GM18907 (cell line): ENCODE measurements at regions not wholly inside any gene's neighbourhood (a gene's known extent, or its start where the extent isn't known, plus 50 kb on each side); places are given as distances from the start of the nearest gene placed in this dataset.

Source experiments
- ATAC-seq: cut with Tn5 transposase; IDR thresholded peaks from one replicate; pipeline ENCODE4 v1.9.1; 2021; ENCODE audit warnings: mild to moderate bottlenecking, moderate library complexity; ENCODE audit not compliant: unreplicated experiment

GRCh38 chr11:95556342-95557163 is 233.0 kb downstream of the FAM76B start:
- ATAC-seq: peak; percentile 85

- ATAC-seq: peak; percentile 8
Observed at GRCh38 chr11:95556011-95556341, 233.6 kb downstream of the FAM76B start.

GRCh38 chr11:95554911-95555310 is 234.7 kb downstream of the FAM76B start:
- ATAC-seq: no peak

GRCh38 chr11:95549301-95549700 is 240.3 kb downstream of the FAM76B start:
- no peak for ATAC-seq

GRCh38 chr11:95548416-95548815 is 241.2 kb downstream of the FAM76B start:
- ATAC-seq: no peak

GRCh38 chr11:95547976-95548375 is 241.6 kb downstream of the FAM76B start:
- no peak for ATAC-seq

- ATAC-seq: no peak
Observed at GRCh38 chr11:95547186-95547585, 242.4 kb downstream of the FAM76B start.

GRCh38 chr11:95545116-95545875 is 244.3 kb downstream of the FAM76B start:
- ATAC-seq: no peak

GRCh38 chr11:95544095-95544856 is 245.3 kb downstream of the FAM76B start:
- no peak for ATAC-seq

- ATAC-seq: no peak
Observed at GRCh38 chr11:95542868-95543551, 246.6 kb downstream of the FAM76B start.

- ATAC-seq: no peak
Observed at GRCh38 chr11:95541715-95542114, 247.9 kb downstream of the FAM76B start.

GRCh38 chr11:95536047-95536690 is 253.4 kb downstream of the FAM76B start:
- ATAC-seq: no peak

- no peak for ATAC-seq
Observed at GRCh38 chr11:95534809-95535208, 254.8 kb downstream of the FAM76B start.

GRCh38 chr11:95534226-95534625 is 255.4 kb downstream of the FAM76B start:
- no peak for ATAC-seq

- no peak for ATAC-seq
Observed at GRCh38 chr11:95531116-95531515, 258.5 kb downstream of the FAM76B start.

GRCh38 chr11:95524314-95525036 is 265.1 kb downstream of the FAM76B start:
- ATAC-seq: no peak

GRCh38 chr11:95522874-95523273 is 266.7 kb downstream of the FAM76B start:
- no peak for ATAC-seq

- no peak for ATAC-seq
Observed at GRCh38 chr11:95521862-95522261, 267.7 kb downstream of the FAM76B start.

GRCh38 chr11:95521133-95521542 is 268.4 kb downstream of the FAM76B start:
- ATAC-seq: no peak
